ENCODE measurements at regions not wholly inside any gene's neighbourhood (a gene's known extent, or its start where the extent isn't known, plus 50 kb on each side); places are given as distances from the start of the nearest gene placed in this dataset.

DNA sequence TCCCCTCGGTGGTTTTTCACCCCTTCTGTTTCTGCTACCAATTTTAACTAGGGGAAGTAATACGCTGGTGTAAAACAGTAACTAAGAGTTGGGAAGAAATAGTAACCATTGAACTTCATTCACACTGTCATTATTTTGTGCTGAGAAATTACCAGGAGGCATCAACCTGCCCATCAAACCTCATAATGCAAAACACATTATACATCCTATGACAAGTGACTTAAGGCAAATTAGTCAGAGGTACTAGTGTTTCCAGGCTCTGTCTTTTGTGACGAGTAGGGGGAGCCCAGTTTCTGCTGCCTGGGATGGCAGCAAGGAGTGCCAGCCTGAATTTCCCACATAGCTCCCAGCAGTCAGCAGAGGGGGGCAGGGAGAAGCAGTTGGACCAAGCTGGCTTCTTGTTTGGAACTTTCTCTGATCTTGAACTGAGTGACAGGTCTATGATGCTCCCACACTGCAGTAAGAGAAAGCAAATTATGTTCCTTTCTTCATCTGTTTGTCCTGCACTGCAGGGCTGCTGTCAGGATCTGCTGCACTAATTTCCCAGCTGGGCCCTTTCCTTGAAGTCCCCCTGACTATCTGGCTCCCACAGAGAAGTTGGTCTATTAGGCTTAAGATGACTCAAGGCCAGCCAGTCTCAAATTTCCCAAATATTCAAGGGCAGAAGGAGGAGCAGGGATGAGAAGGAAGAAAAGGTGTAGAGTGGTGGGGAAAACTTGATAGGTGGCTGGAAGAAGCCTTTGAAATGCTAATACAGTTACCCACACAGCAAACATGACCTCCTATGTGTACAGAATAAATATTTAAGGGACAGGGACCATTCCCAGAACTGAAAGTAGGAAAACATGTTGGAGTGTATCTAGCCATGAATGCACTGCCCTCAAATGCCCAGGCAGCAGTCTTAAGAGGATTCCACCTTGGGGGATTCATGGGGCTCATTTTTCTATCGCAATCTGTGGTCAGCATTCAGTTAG, 322.8 kb downstream of the SEC16B start:
- TF ChIP-seq, protein P1, sequence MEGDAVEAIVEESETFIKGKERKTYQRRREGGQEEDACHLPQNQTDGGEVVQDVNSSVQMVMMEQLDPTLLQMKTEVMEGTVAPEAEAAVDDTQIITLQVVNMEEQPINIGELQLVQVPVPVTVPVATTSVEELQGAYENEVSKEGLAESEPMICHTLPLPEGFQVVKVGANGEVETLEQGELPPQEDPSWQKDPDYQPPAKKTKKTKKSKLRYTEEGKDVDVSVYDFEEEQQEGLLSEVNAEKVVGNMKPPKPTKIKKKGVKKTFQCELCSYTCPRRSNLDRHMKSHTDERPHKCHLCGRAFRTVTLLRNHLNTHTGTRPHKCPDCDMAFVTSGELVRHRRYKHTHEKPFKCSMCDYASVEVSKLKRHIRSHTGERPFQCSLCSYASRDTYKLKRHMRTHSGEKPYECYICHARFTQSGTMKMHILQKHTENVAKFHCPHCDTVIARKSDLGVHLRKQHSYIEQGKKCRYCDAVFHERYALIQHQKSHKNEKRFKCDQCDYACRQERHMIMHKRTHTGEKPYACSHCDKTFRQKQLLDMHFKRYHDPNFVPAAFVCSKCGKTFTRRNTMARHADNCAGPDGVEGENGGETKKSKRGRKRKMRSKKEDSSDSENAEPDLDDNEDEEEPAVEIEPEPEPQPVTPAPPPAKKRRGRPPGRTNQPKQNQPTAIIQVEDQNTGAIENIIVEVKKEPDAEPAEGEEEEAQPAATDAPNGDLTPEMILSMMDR (conservative IDR thresholded peaks at IDR 0.05 in 1 of 2, IDR thresholded peaks at IDR 0.05 in 1 of 2; ENCODE audit: low read depth in 1 of 2, low read length in 2 of 2) = no peak
- TF ChIP-seq EZH2 (IDR thresholded peaks at IDR 0.05; ENCODE audit: low read length, missing control alignments) = no peak
